Neural crest cell (in vitro differentiated cells): ENCODE measurements at regions not wholly inside any gene's neighbourhood (a gene's known extent, or its start where the extent isn't known, plus 50 kb on each side); places are given as distances from the start of the nearest gene placed in this dataset.

Experiments
- DNase-seq: peaks from one replicate; pipeline ENCODE4 v3.0.0; 2021; ENCODE audit warnings: low read depth, mixed read lengths, low spot score
- H3K27ac Mint-ChIP-seq: one replicate; pipeline ENCODE4 v1.8.0; 2021; ENCODE audit warnings: mild to moderate bottlenecking, mixed read lengths; ENCODE audit not compliant: unreplicated experiment
- H3K27me3 Mint-ChIP-seq: 2 replicates; pipeline ENCODE4 v1.8.0; 2021; ENCODE audit warnings: low read depth, mild to moderate bottlenecking, mixed read lengths
- H3K36me3 Mint-ChIP-seq: 2 replicates; pipeline ENCODE4 v1.8.0; 2021; ENCODE audit warnings: low read depth, mild to moderate bottlenecking, mixed read lengths
- H3K4me1 Mint-ChIP-seq: 2 replicates; pipeline ENCODE4 v1.8.0; 2021; ENCODE audit warnings: mixed read lengths
- H3K4me3 Mint-ChIP-seq: one replicate; pipeline ENCODE4 v1.8.0; 2021; ENCODE audit warnings: mild to moderate bottlenecking, mixed read lengths
- H3K9me3 Mint-ChIP-seq: 2 replicates; pipeline ENCODE4 v1.8.0; 2021; ENCODE audit warnings: mixed read lengths
- TF ChIP-seq, protein P1 (sequence below): fragments of 200-600 bp; sonication (generic); conservative IDR thresholded peaks from 2 replicates; pipeline ENCODE4 v1.5.0; 2021; ENCODE audit warnings: antibody characterized with exemption, mild to moderate bottlenecking

GRCh38 chr7:20988340-20988739, 201.7 kb upstream of the SP8 start:
- TF ChIP-seq, protein P1, sequence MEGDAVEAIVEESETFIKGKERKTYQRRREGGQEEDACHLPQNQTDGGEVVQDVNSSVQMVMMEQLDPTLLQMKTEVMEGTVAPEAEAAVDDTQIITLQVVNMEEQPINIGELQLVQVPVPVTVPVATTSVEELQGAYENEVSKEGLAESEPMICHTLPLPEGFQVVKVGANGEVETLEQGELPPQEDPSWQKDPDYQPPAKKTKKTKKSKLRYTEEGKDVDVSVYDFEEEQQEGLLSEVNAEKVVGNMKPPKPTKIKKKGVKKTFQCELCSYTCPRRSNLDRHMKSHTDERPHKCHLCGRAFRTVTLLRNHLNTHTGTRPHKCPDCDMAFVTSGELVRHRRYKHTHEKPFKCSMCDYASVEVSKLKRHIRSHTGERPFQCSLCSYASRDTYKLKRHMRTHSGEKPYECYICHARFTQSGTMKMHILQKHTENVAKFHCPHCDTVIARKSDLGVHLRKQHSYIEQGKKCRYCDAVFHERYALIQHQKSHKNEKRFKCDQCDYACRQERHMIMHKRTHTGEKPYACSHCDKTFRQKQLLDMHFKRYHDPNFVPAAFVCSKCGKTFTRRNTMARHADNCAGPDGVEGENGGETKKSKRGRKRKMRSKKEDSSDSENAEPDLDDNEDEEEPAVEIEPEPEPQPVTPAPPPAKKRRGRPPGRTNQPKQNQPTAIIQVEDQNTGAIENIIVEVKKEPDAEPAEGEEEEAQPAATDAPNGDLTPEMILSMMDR = no peak
- Mint-ChIP-seq H3K36me3 (no peaks in the 10 kb centered on the region), H3K9me3 (peaks cover 2% of the 10 kb centered on the region), H3K4me3 (no peak overlapping the region), H3K4me1 (peaks cover 6% of the 10 kb centered on the region), H3K27ac (no peak overlapping the region), H3K27me3 (no peaks in the 10 kb centered on the region)
- no peak for DNase-seq

DNA sequence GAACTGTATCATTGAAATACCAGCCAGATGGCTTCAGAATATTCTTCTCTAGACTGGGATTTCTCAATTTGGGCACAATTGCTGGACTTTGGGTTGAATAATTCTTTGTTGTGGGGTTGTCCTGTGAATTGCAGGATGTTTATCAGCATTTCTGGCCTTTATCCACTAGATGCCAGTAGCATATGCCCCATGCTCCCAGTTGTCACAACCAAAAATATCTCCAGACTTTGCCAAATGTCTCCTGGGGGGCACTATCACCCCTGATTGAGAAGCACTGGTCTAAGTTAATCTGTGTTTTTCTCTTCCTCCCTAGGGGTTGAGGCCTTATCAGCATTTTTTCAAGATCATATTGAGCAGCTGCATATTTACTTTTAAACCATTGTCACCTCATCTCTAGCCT, 204.9 kb upstream of the SP8 start:
- Mint-ChIP-seq H3K4me1 (peaks cover 6% of the 10 kb centered on the region), H3K36me3 (peaks cover 5% of the 10 kb centered on the region), H3K27me3 (no peaks in the 10 kb centered on the region), H3K27ac (no peak overlapping the region), H3K4me3 (no peak overlapping the region), H3K9me3 (peaks cover 13% of the 10 kb centered on the region)
- DNase-seq = no peak
- TF ChIP-seq, protein P1 = peak; percentile 19

DNA sequence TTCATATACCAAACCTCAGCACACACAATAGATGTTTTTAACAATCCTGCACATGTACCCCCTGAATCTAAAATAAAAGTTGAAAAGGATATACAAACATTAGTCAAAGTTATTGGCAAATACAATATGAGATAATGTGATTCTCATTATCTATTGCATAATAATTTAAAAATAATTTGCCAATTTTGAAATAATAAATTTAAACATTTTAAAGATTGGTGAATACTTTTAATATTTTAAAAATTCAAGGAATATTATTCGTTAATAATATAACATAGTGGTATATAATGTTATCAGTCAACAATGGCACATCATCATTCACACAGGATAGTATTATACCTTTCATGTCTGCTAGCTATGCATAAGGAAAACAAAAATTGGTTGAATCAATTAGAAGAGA, 207.0 kb upstream of the SP8 start:
- Mint-ChIP-seq H3K9me3 (peaks cover 16% of the 10 kb centered on the region), H3K27me3 (no peaks in the 10 kb centered on the region), H3K4me3 (no peak overlapping the region), H3K36me3 (peaks cover 5% of the 10 kb centered on the region), H3K27ac (no peak overlapping the region), H3K4me1 (peaks cover under 1% of the 10 kb centered on the region)
- TF ChIP-seq, protein P1 = no peak
- no peak for DNase-seq

- peaks cover 5% of the 10 kb centered on the region for H3K36me3 Mint-ChIP-seq
- DNase-seq = no peak
- no peak overlapping the region for H3K4me3 Mint-ChIP-seq
- peak overlapping the region; percentile 87 for H3K27ac Mint-ChIP-seq
- TF ChIP-seq, protein P1 = no peak
- H3K9me3 Mint-ChIP-seq = peaks cover 15% of the 10 kb centered on the region
- no peaks in the 10 kb centered on the region for H3K27me3 Mint-ChIP-seq
- H3K4me1 Mint-ChIP-seq = no peaks in the 10 kb centered on the region
Observed at GRCh38 chr7:20998309-20998708, 211.6 kb upstream of the SP8 start.

- H3K4me1 Mint-ChIP-seq = no peaks in the 10 kb centered on the region
- DNase-seq = no peak
- H3K9me3 Mint-ChIP-seq = peaks cover 21% of the 10 kb centered on the region
- no peak overlapping the region for H3K4me3 Mint-ChIP-seq
- H3K36me3 Mint-ChIP-seq = peaks cover 9% of the 10 kb centered on the region
- no peaks in the 10 kb centered on the region for H3K27me3 Mint-ChIP-seq
- TF ChIP-seq, protein P1 = no peak
- H3K27ac Mint-ChIP-seq = no peak overlapping the region
Observed at GRCh38 chr7:21011153-21011552, 224.5 kb upstream of the SP8 start.
